Hepatocyte (in vitro differentiated cells): ENCODE measurements at regions not wholly inside any gene's neighbourhood (a gene's known extent, or its start where the extent isn't known, plus 50 kb on each side); places are given as distances from the start of the nearest gene placed in this dataset.
"Not testable (repeated sequence)": the region's sequence is repeated elsewhere in the genome, so short reads cannot be mapped to it uniquely, and the experiment has no call there.

ENCODE experiments used
- DNase-seq: peaks from one replicate; pipeline ENCODE4 v3.0.0-alpha.2; 2016; ENCODE audit warnings: low spot score
- H2AFZ ChIP-seq: fragments of 200-600 bp; sonication (generic); 2 replicates; pipeline ENCODE4 v1.6.0; 2016; ENCODE audit warnings: antibody characterized with exemption, mild to moderate bottlenecking
- H3K27ac ChIP-seq: fragments of 200-600 bp; sonication (generic); 2 replicates; pipeline ENCODE4 v1.5.1; 2016; ENCODE audit warnings: mild to moderate bottlenecking
- H3K27me3 ChIP-seq: fragments of 200-600 bp; sonication (generic); 2 replicates; pipeline ENCODE4 v1.6.1; 2016
- H3K36me3 ChIP-seq: fragments of 200-600 bp; sonication (generic); replicated peaks from 2 replicates; pipeline ENCODE4 v1.5.1; 2016; ENCODE audit warnings: low read depth; ENCODE audit not compliant: insufficient read depth
- H3K4me1 ChIP-seq: fragments of 200-600 bp; sonication (generic); 2 replicates; pipeline ENCODE4 v1.5.1; 2016; ENCODE audit warnings: mild to moderate bottlenecking, moderate library complexity; ENCODE audit not compliant: insufficient read depth
- H3K4me2 ChIP-seq: fragments of 200-600 bp; sonication (generic); 2 replicates; pipeline ENCODE4 v1.6.0; 2016
- H3K4me3 ChIP-seq: fragments of 200-600 bp; sonication (generic); 2 replicates; pipeline ENCODE4 v1.5.1; 2016; ENCODE audit warnings: mild to moderate bottlenecking
- H3K79me2 ChIP-seq: fragments of 200-600 bp; sonication (generic); 2 replicates; pipeline ENCODE4 v1.6.0; 2017; ENCODE audit warnings: mild to moderate bottlenecking
- H3K9me2 ChIP-seq: fragments of 200-600 bp; sonication (generic); replicated peaks from 2 replicates; pipeline ENCODE4 v1.6.0; 2017; ENCODE audit warnings: mild to moderate bottlenecking; ENCODE audit not compliant: insufficient read depth
- H3K9me3 ChIP-seq: fragments of 200-600 bp; sonication (generic); 2 replicates; pipeline ENCODE4 v1.5.1; 2016; ENCODE audit warnings: low read depth, mild to moderate bottlenecking
- H4K20me1 ChIP-seq: fragments of 200-600 bp; sonication (generic); 2 replicates; pipeline ENCODE4 v1.6.0; 2016; ENCODE audit warnings: mild to moderate bottlenecking; ENCODE audit not compliant: insufficient read depth, poor library complexity, severe bottlenecking
- CTCF ChIP-seq: fragments of 200-600 bp; sonication (generic); IDR thresholded peaks from 2 replicates; pipeline ENCODE4 v1.5.1; 2016; ENCODE audit warnings: antibody characterized with exemption, mild to moderate bottlenecking; ENCODE audit not compliant: poor library complexity
- EZH2 ChIP-seq: fragments of 200-600 bp; sonication (generic); IDR thresholded peaks from 2 replicates; pipeline ENCODE4 v1.6.1; 2016; ENCODE audit warnings: antibody characterized with exemption, mild to moderate bottlenecking, borderline replicate concordance
- EZH2phosphoT487 ChIP-seq: fragments of 200-600 bp; sonication (generic); IDR thresholded peaks from one replicate; pipeline ENCODE4 v1.6.1; 2018; ENCODE audit warnings: antibody characterized with exemption, mild to moderate bottlenecking, low read depth, moderate library complexity; ENCODE audit not compliant: unreplicated experiment, severe bottlenecking
- WGBS: methylation state at CpG from one replicate; pipeline ENCODE4 v1.1.6; 2016; ENCODE audit warnings: low lambda C conversion rate; ENCODE audit errors: missing lambda C conversion rate; 5-methylcytosine and 5-hydroxymethylcytosine counted together

- H2AFZ ChIP-seq, result no peak overlapping the region
These were observed 127.8 kb upstream of the CCDC180 start for GRCh38 chr9:97179616-97180015.

GRCh38 chr9:97176206-97176605 is 131.3 kb upstream of the CCDC180 start:
- no peaks in the 10 kb centered on the region for H3K79me2 ChIP-seq
- no peaks in the 10 kb centered on the region for H3K9me2 ChIP-seq
- H3K4me2 ChIP-seq, result peak overlapping the region; percentile 20
- no peaks in the 10 kb centered on the region for H3K4me1 ChIP-seq
- TF ChIP-seq EZH2phosphoT487 (no peak), CTCF (no peak), EZH2 (no peak)
- H3K27ac ChIP-seq, result no peak overlapping the region
- no peak overlapping the region for H3K4me3 ChIP-seq
- H3K36me3 ChIP-seq, result no peaks in the 10 kb centered on the region
- WGBS, result 74% methylated on average over 5 of the region's 5 CpGs
- no peaks in the 10 kb centered on the region for H4K20me1 ChIP-seq
- H3K9me3 ChIP-seq, result no peaks in the 10 kb centered on the region
- H2AFZ ChIP-seq, result no peak overlapping the region
- H3K27me3 ChIP-seq, result no peaks in the 10 kb centered on the region
- peak; percentile 33 for DNase-seq

More at GRCh38 chr9:97179616-97180015, 127.8 kb upstream of the CCDC180 start:
- no peak for TF ChIP-seq CTCF
- TF ChIP-seq EZH2phosphoT487, result no peak
- no peak for TF ChIP-seq EZH2
- Histone ChIP-seq H3K9me3 (no peaks in the 10 kb centered on the region), H3K9me2 (no peaks in the 10 kb centered on the region), H3K4me3 (no peak overlapping the region), H3K4me1 (peaks cover 7% of the 10 kb centered on the region), H3K79me2 (no peaks in the 10 kb centered on the region), H4K20me1 (no peaks in the 10 kb centered on the region), H3K36me3 (no peaks in the 10 kb centered on the region), H3K27me3 (no peaks in the 10 kb centered on the region), H3K27ac (no peak overlapping the region), H3K4me2 (no peak overlapping the region)
- no peak for DNase-seq

GRCh38 chr9:97168174-97168573 is 129.2 kb upstream of the CTSV start:
- H2AFZ ChIP-seq, H3K36me3 ChIP-seq, H3K9me2 ChIP-seq, H4K20me1 ChIP-seq, H3K4me2 ChIP-seq, H3K4me3 ChIP-seq, H3K9me3 ChIP-seq, H3K79me2 ChIP-seq, H3K4me1 ChIP-seq, H3K27me3 ChIP-seq, DNase-seq: not testable (repeated sequence)
- H3K27ac ChIP-seq, result peak overlapping the region; percentile 43

- not testable (repeated sequence) for H3K27ac ChIP-seq, H3K79me2 ChIP-seq, H3K4me2 ChIP-seq, H3K4me3 ChIP-seq, H3K36me3 ChIP-seq, H3K27me3 ChIP-seq, H3K9me2 ChIP-seq, DNase-seq, H3K4me1 ChIP-seq, H2AFZ ChIP-seq, H4K20me1 ChIP-seq, H3K9me3 ChIP-seq
These were observed 127.7 kb upstream of the CTSV start for GRCh38 chr9:97166496-97167138.

- H4K20me1 ChIP-seq, result no peaks in the 10 kb centered on the region
- no peaks in the 10 kb centered on the region for H3K9me3 ChIP-seq
- H2AFZ ChIP-seq, result no peak overlapping the region
- H3K36me3 ChIP-seq, result no peaks in the 10 kb centered on the region
- H3K27ac ChIP-seq, result no peak overlapping the region
- no peak for TF ChIP-seq EZH2
- no peak for TF ChIP-seq EZH2phosphoT487
- TF ChIP-seq CTCF, result no peak
- H3K4me1 ChIP-seq, result no peaks in the 10 kb centered on the region
- no peaks in the 10 kb centered on the region for H3K9me2 ChIP-seq
- WGBS, result 77% methylated on average over 1 of the region's 1 CpG
- no peaks in the 10 kb centered on the region for H3K27me3 ChIP-seq
- no peak overlapping the region for H3K4me3 ChIP-seq
- DNase-seq, result no peak
- no peaks in the 10 kb centered on the region for H3K79me2 ChIP-seq
- H3K4me2 ChIP-seq, result no peak overlapping the region
These were observed 121.3 kb upstream of the CTSV start for GRCh38 chr9:97160255-97160654.

- not testable (repeated sequence) for H3K4me2 ChIP-seq, H3K4me1 ChIP-seq, H4K20me1 ChIP-seq, H3K4me3 ChIP-seq, H3K79me2 ChIP-seq, H3K27me3 ChIP-seq, DNase-seq, H3K9me3 ChIP-seq, H3K27ac ChIP-seq, H3K36me3 ChIP-seq, H3K9me2 ChIP-seq, H2AFZ ChIP-seq
- 100% methylated on average over 3 of the region's 3 CpGs for WGBS
These were observed 119.8 kb upstream of the CTSV start for GRCh38 chr9:97158722-97159121.

- not testable (repeated sequence) for H3K4me3 ChIP-seq, DNase-seq, H3K36me3 ChIP-seq, H3K79me2 ChIP-seq, H4K20me1 ChIP-seq, H3K27ac ChIP-seq, H3K4me1 ChIP-seq, H3K4me2 ChIP-seq, H3K27me3 ChIP-seq, H2AFZ ChIP-seq, H3K9me2 ChIP-seq, H3K9me3 ChIP-seq
- 96% methylated on average over 5 of the region's 5 CpGs for WGBS
These were observed 116.5 kb upstream of the CTSV start for GRCh38 chr9:97155441-97155840.
